Mesendoderm (in vitro differentiated cells): ENCODE measurements at regions not wholly inside any gene's neighbourhood (a gene's known extent, or its start where the extent isn't known, plus 50 kb on each side); places are given as distances from the start of the nearest gene placed in this dataset.

Experiments
- DNase-seq: peaks from one replicate; pipeline ENCODE4 v3.0.0; 2013
- H2AK5ac ChIP-seq: 2 replicates; pipeline ENCODE4 v1.6.1; 2013; ENCODE audit warnings: low read length, inconsistent platforms
- H2BK120ac ChIP-seq: 2 replicates; pipeline ENCODE4 v1.6.1; 2013; ENCODE audit warnings: low read depth, mild to moderate bottlenecking, low read length, moderate library complexity, mixed read lengths
- H2BK15ac ChIP-seq: replicated peaks from 2 replicates; pipeline ENCODE4 v1.6.1; 2013; ENCODE audit warnings: low read depth, mild to moderate bottlenecking, moderate library complexity
- H2BK5ac ChIP-seq: 2 replicates; pipeline ENCODE4 v1.6.1; 2013; ENCODE audit warnings: low read length, inconsistent platforms
- H3K18ac ChIP-seq: 2 replicates; pipeline ENCODE4 v1.6.1; 2013; ENCODE audit warnings: mild to moderate bottlenecking, low read length, mixed read lengths
- H3K23ac ChIP-seq: one replicate; pipeline ENCODE4 v1.6.1; 2013; ENCODE audit warnings: low read length
- H3K27ac ChIP-seq: 2 replicates; pipeline ENCODE4 v1.5.1; 2013; ENCODE audit warnings: low read depth, mild to moderate bottlenecking, inconsistent platforms, low read length, moderate library complexity
- H3K27me3 ChIP-seq: 2 replicates; pipeline ENCODE4 v1.6.1; 2013; ENCODE audit warnings: low read length, control low read depth, mild to moderate bottlenecking, inconsistent platforms; ENCODE audit not compliant: insufficient read depth, poor library complexity
- H3K36me3 ChIP-seq: 2 replicates; pipeline ENCODE4 v1.6.1; 2013; ENCODE audit warnings: low read length, inconsistent platforms; ENCODE audit not compliant: control insufficient read depth, insufficient read depth
- H3K4ac ChIP-seq: one replicate; pipeline ENCODE4 v1.6.1; 2013; ENCODE audit warnings: low read depth, mild to moderate bottlenecking, low read length, moderate library complexity
- H3K4me1 ChIP-seq: 2 replicates; pipeline ENCODE4 v1.6.1; 2013; ENCODE audit warnings: low read depth, low read length, inconsistent platforms; ENCODE audit not compliant: control insufficient read depth
- H3K4me2 ChIP-seq: 2 replicates; pipeline ENCODE4 v1.6.1; 2013; ENCODE audit warnings: low read length
- H3K4me3 ChIP-seq: 2 replicates; pipeline ENCODE4 v1.5.1; 2013; ENCODE audit warnings: mild to moderate bottlenecking, low read length
- H3K56ac ChIP-seq: one replicate; pipeline ENCODE4 v1.6.1; 2013; ENCODE audit warnings: low read length
- H3K79me1 ChIP-seq: 2 replicates; pipeline ENCODE4 v1.6.1; 2013; ENCODE audit warnings: low read length, inconsistent platforms
- H3K79me2 ChIP-seq: 2 replicates; pipeline ENCODE4 v1.6.1; 2013; ENCODE audit warnings: mild to moderate bottlenecking, low read length; ENCODE audit not compliant: control insufficient read depth, insufficient read depth
- H3K9ac ChIP-seq: 2 replicates; pipeline ENCODE4 v1.6.1; 2013; ENCODE audit warnings: low read length, inconsistent platforms
- H4K5ac ChIP-seq: one replicate; pipeline ENCODE4 v1.6.1; 2013; ENCODE audit warnings: low read length
- H4K8ac ChIP-seq: one replicate; pipeline ENCODE4 v1.6.1; 2013; ENCODE audit warnings: low read depth, mild to moderate bottlenecking, control low read depth, low read length, moderate library complexity
- WGBS: extraction: QIAGEN DNeasy Blood & Tissue Kit; methylation state at CpG from one replicate; pipeline ENCODE4 v1.1.7; 2013; ENCODE audit warnings: low lambda C conversion rate, missing lambda C conversion rate; ENCODE audit not compliant: insufficient coverage; ENCODE audit errors: extremely low coverage; 5-methylcytosine and 5-hydroxymethylcytosine counted together

- Histone ChIP-seq H3K79me2 (no peaks in the 10 kb centered on the region), H3K4me1 (no peaks in the 10 kb centered on the region), H2AK5ac (no peak overlapping the region), H2BK5ac (no peak overlapping the region), H3K9ac (no peak overlapping the region), H4K8ac (no peak overlapping the region), H3K4me2 (no peak overlapping the region), H3K36me3 (no peaks in the 10 kb centered on the region), H3K4me3 (no peak overlapping the region), H3K79me1 (no peaks in the 10 kb centered on the region), H4K5ac (no peak overlapping the region), H3K27ac (no peak overlapping the region), H3K18ac (no peak overlapping the region), H2BK15ac (no peak overlapping the region), H3K56ac (no peak overlapping the region), H3K4ac (no peak overlapping the region), H3K23ac (no peak overlapping the region), H2BK120ac (no peak overlapping the region), H3K27me3 (no peaks in the 10 kb centered on the region)
- no peak for DNase-seq
- WGBS: no CpG with 5 or more reads among the region's 4 CpGs
Measured at GRCh38 chr4:185956544-185956940, 112.4 kb upstream of the TLR3 start.

GRCh38 chr4:185958094-185958747 lies 110.7 kb upstream of the TLR3 start:
- no CpG with 5 or more reads among the region's 3 CpGs for WGBS
- no peaks in the 10 kb centered on the region for H3K36me3 ChIP-seq

GRCh38 chr4:185965426-185966384 lies 103.3 kb upstream of the TLR3 start:
- no peak overlapping the region for H3K4me2 ChIP-seq
- no peaks in the 10 kb centered on the region for H3K4me1 ChIP-seq
- no peak overlapping the region for H3K56ac ChIP-seq
- no peaks in the 10 kb centered on the region for H3K79me2 ChIP-seq
- no peaks in the 10 kb centered on the region for H3K27me3 ChIP-seq
- no peak overlapping the region for H2BK5ac ChIP-seq
- no peak overlapping the region for H3K9ac ChIP-seq
- no peak overlapping the region for H2BK120ac ChIP-seq
- H4K8ac ChIP-seq: no peak overlapping the region
- no peak overlapping the region for H3K18ac ChIP-seq
- H4K5ac ChIP-seq: no peak overlapping the region
- WGBS: no CpG with 5 or more reads among the region's 15 CpGs
- H3K27ac ChIP-seq: no peak overlapping the region
- no peak overlapping the region for H2AK5ac ChIP-seq
- H3K23ac ChIP-seq: no peak overlapping the region
- no peak overlapping the region for H3K4me3 ChIP-seq
- no peaks in the 10 kb centered on the region for H3K79me1 ChIP-seq
- no peak overlapping the region for H3K4ac ChIP-seq
- no peaks in the 10 kb centered on the region for H3K36me3 ChIP-seq
- DNase-seq: no peak
- no peak overlapping the region for H2BK15ac ChIP-seq

More at GRCh38 chr4:185958094-185958747, 110.7 kb upstream of the TLR3 start:
- Histone ChIP-seq H2AK5ac (no peak overlapping the region), H2BK5ac (no peak overlapping the region), H3K9ac (no peak overlapping the region), H3K4me2 (no peak overlapping the region), H3K79me1 (no peaks in the 10 kb centered on the region), H3K4ac (no peak overlapping the region), H3K4me1 (no peaks in the 10 kb centered on the region), H3K79me2 (no peaks in the 10 kb centered on the region), H3K56ac (no peak overlapping the region), H3K4me3 (no peak overlapping the region), H3K23ac (no peak overlapping the region), H2BK120ac (no peak overlapping the region), H3K27ac (no peak overlapping the region), H4K8ac (no peak overlapping the region), H3K18ac (no peak overlapping the region), H3K27me3 (no peaks in the 10 kb centered on the region), H2BK15ac (no peak overlapping the region), H4K5ac (no peak overlapping the region)
- DNase-seq: no peak

- no peak overlapping the region for H3K4me3 ChIP-seq
- H3K79me1 ChIP-seq: no peaks in the 10 kb centered on the region
- H2AK5ac ChIP-seq: no peak overlapping the region
- no peaks in the 10 kb centered on the region for H3K27me3 ChIP-seq
- H3K79me2 ChIP-seq: no peaks in the 10 kb centered on the region
- no CpG with 5 or more reads among the region's 8 CpGs for WGBS
- no peak overlapping the region for H3K23ac ChIP-seq
- DNase-seq: no peak
- H3K18ac ChIP-seq: no peak overlapping the region
- H3K4me2 ChIP-seq: no peak overlapping the region
- H2BK15ac ChIP-seq: no peak overlapping the region
- H2BK5ac ChIP-seq: no peak overlapping the region
- no peak overlapping the region for H4K5ac ChIP-seq
- no peaks in the 10 kb centered on the region for H3K36me3 ChIP-seq
- H3K27ac ChIP-seq: no peak overlapping the region
- no peak overlapping the region for H3K56ac ChIP-seq
- H4K8ac ChIP-seq: no peak overlapping the region
- no peak overlapping the region for H2BK120ac ChIP-seq
- no peak overlapping the region for H3K4ac ChIP-seq
- H3K9ac ChIP-seq: no peak overlapping the region
- H3K4me1 ChIP-seq: no peaks in the 10 kb centered on the region
Measured at GRCh38 chr4:185966549-185966948, 102.4 kb upstream of the TLR3 start.

- no peak overlapping the region for H2BK120ac ChIP-seq
- no peak overlapping the region for H3K9ac ChIP-seq
- no peak overlapping the region for H3K56ac ChIP-seq
- no peak for DNase-seq
- H3K4ac ChIP-seq: no peak overlapping the region
- H2BK15ac ChIP-seq: no peak overlapping the region
- no peak overlapping the region for H3K18ac ChIP-seq
- H4K8ac ChIP-seq: no peak overlapping the region
- no peak overlapping the region for H2BK5ac ChIP-seq
- no peak overlapping the region for H4K5ac ChIP-seq
- no peaks in the 10 kb centered on the region for H3K36me3 ChIP-seq
- H3K4me2 ChIP-seq: no peak overlapping the region
- H3K27me3 ChIP-seq: no peaks in the 10 kb centered on the region
- no peak overlapping the region for H2AK5ac ChIP-seq
- no peaks in the 10 kb centered on the region for H3K4me1 ChIP-seq
- H3K79me1 ChIP-seq: no peaks in the 10 kb centered on the region
- no peak overlapping the region for H3K4me3 ChIP-seq
- H3K79me2 ChIP-seq: no peaks in the 10 kb centered on the region
- no CpG with 5 or more reads among the region's 4 CpGs for WGBS
- no peak overlapping the region for H3K23ac ChIP-seq
- H3K27ac ChIP-seq: no peak overlapping the region
Measured at GRCh38 chr4:185966997-185967775, 101.8 kb upstream of the TLR3 start.
